Mammary epithelial cell (primary cell): ENCODE measurements at regions not wholly inside any gene's neighbourhood (a gene's known extent, or its start where the extent isn't known, plus 50 kb on each side); places are given as distances from the start of the nearest gene placed in this dataset.

Experiments used
- CTCF ChIP-seq, 2 donors: IDR thresholded peaks in 1 of 2; conservative IDR thresholded peaks in 1 of 2; 2 replicates each; pipeline ENCODE4 v1.5.1; 2011 to 2012; ENCODE audit warnings: inconsistent platforms in 2 of 2, low read length in 2 of 2, mild to moderate bottlenecking in 2 of 2, control low read depth in 1 of 2, low read depth in 1 of 2; ENCODE audit not compliant: insufficient read depth in 1 of 2; ENCODE audit errors: extremely low read depth in 1 of 2
- EZH2 ChIP-seq: IDR thresholded peaks from 2 replicates; pipeline ENCODE4 v1.6.1; 2012; ENCODE audit warnings: low read length, inconsistent platforms, borderline replicate concordance

- TF ChIP-seq CTCF (conservative IDR thresholded peaks at IDR 0.05 in 1 of 2, IDR thresholded peaks at IDR 0.05 in 1 of 2; ENCODE audit: extremely low read depth in 1 of 2, insufficient read depth in 1 of 2, low read depth in 1 of 2, low read length in 2 of 2) (no peak), EZH2 (no peak)
Observed at GRCh38 chr22:19636696-19637407, 77.5 kb upstream of the SEPTIN5 start.
